Spinal cord (tissue), 9 donors: ENCODE measurements at regions not wholly inside any gene's neighbourhood (a gene's known extent, or its start where the extent isn't known, plus 50 kb on each side); places are given as distances from the start of the nearest gene placed in this dataset.

Source experiments
- DNase-seq, 6 donors: peaks; one replicate each; pipeline versions ENCODE4 v3.0.0 to v3.0.0-alpha.2; 2013 to 2015; ENCODE audit warnings: low spot score in 6 of 6, low read depth in 4 of 6
- H3K27ac ChIP-seq: one replicate; pipeline ENCODE4 v1.5.1; 2013; ENCODE audit warnings: low read depth, low read length, control low read depth
- H3K27me3 ChIP-seq: one replicate; pipeline ENCODE4 v1.6.1; 2013; ENCODE audit warnings: low read length; ENCODE audit not compliant: control insufficient read depth, insufficient read depth
- H3K36me3 ChIP-seq: one replicate; pipeline ENCODE4 v1.6.1; 2013; ENCODE audit warnings: low read length; ENCODE audit not compliant: control insufficient read depth, insufficient read depth
- H3K4me1 ChIP-seq: one replicate; pipeline ENCODE4 v1.6.1; 2013; ENCODE audit warnings: low read length; ENCODE audit not compliant: control insufficient read depth, insufficient read depth
- H3K4me3 ChIP-seq: one replicate; pipeline ENCODE4 v1.5.1; 2013; ENCODE audit warnings: low read depth, low read length, control low read depth
- H3K9me3 ChIP-seq: one replicate; pipeline ENCODE4 v1.6.1; 2013; ENCODE audit warnings: low read length; ENCODE audit not compliant: control insufficient read depth, insufficient read depth
- WGBS: methylation state at CpG from one replicate; pipeline ENCODE4 v1.1.5; 2013; ENCODE audit warnings: missing lambda C conversion rate; ENCODE audit not compliant: insufficient coverage; 5-methylcytosine and 5-hydroxymethylcytosine counted together
- donor health status: healthy.

- Histone ChIP-seq H3K4me1 (peaks cover 5% of the 10 kb centered on the region), H3K4me3 (no peak overlapping the region), H3K36me3 (no peaks in the 10 kb centered on the region), H3K9me3 (no peaks in the 10 kb centered on the region), H3K27ac (no peak overlapping the region), H3K27me3 (no peaks in the 10 kb centered on the region)
- 93% methylated on average over 11 of the region's 11 CpGs for WGBS
- DNase-seq, result no peak
These were observed 238.2 kb upstream of the MYT1L start for GRCh38 chr2:2569306-2569705.

GRCh38 chr2:2568411-2568810, 237.3 kb upstream of the MYT1L start:
- H3K27me3 ChIP-seq, result no peaks in the 10 kb centered on the region
- no peak overlapping the region for H3K4me3 ChIP-seq
- H3K4me1 ChIP-seq, result peaks cover 8% of the 10 kb centered on the region
- no peaks in the 10 kb centered on the region for H3K9me3 ChIP-seq
- no peaks in the 10 kb centered on the region for H3K36me3 ChIP-seq
- no peak for DNase-seq
- H3K27ac ChIP-seq, result no peak overlapping the region
- 100% methylated on average over 7 of the region's 9 CpGs for WGBS

GRCh38 chr2:2567776-2568175, 236.7 kb upstream of the MYT1L start:
- WGBS, result 88% methylated on average over 15 of the region's 15 CpGs
- Histone ChIP-seq H3K27ac (no peak overlapping the region), H3K4me1 (peaks cover 8% of the 10 kb centered on the region), H3K4me3 (no peak overlapping the region), H3K27me3 (no peaks in the 10 kb centered on the region), H3K36me3 (no peaks in the 10 kb centered on the region), H3K9me3 (no peaks in the 10 kb centered on the region)
- no peak for DNase-seq

- no peaks in the 10 kb centered on the region for H3K36me3 ChIP-seq
- H3K4me3 ChIP-seq, result no peak overlapping the region
- H3K27ac ChIP-seq, result no peak overlapping the region
- 86% methylated on average over 19 of the region's 26 CpGs for WGBS
- DNase-seq, result no peak
- peaks cover 8% of the 10 kb centered on the region for H3K4me1 ChIP-seq
- no peaks in the 10 kb centered on the region for H3K9me3 ChIP-seq
- H3K27me3 ChIP-seq, result no peaks in the 10 kb centered on the region
These were observed 235.6 kb upstream of the MYT1L start for GRCh38 chr2:2566396-2567323.

- Histone ChIP-seq H3K9me3 (no peaks in the 10 kb centered on the region), H3K27me3 (no peaks in the 10 kb centered on the region), H3K27ac (no peak overlapping the region), H3K4me3 (no peak overlapping the region), H3K4me1 (peaks cover 8% of the 10 kb centered on the region), H3K36me3 (no peaks in the 10 kb centered on the region)
- DNase-seq, result no peak
- WGBS, result 89% methylated on average over 16 of the region's 16 CpGs
These were observed 234.6 kb upstream of the MYT1L start for GRCh38 chr2:2565671-2566070.

GRCh38 chr2:2564300-2565078, 233.4 kb upstream of the MYT1L start:
- no peak overlapping the region for H3K4me3 ChIP-seq
- WGBS, result 49% methylated on average over 21 of the region's 24 CpGs
- peaks cover 13% of the 10 kb centered on the region for H3K4me1 ChIP-seq
- H3K9me3 ChIP-seq, result no peaks in the 10 kb centered on the region
- no peak overlapping the region for H3K27ac ChIP-seq
- no peaks in the 10 kb centered on the region for H3K36me3 ChIP-seq
- H3K27me3 ChIP-seq, result no peaks in the 10 kb centered on the region
- peak in 2 of 6 donors; percentile 40 to 83 for DNase-seq

GRCh38 chr2:2563309-2563860, 232.3 kb upstream of the MYT1L start:
- no peak for DNase-seq
- Histone ChIP-seq H3K36me3 (no peaks in the 10 kb centered on the region), H3K4me3 (no peak overlapping the region), H3K9me3 (no peaks in the 10 kb centered on the region), H3K27ac (no peak overlapping the region), H3K27me3 (no peaks in the 10 kb centered on the region), H3K4me1 (peaks cover 13% of the 10 kb centered on the region)
- 91% methylated on average over 8 of the region's 8 CpGs for WGBS

- Histone ChIP-seq H3K4me1 (peaks cover 13% of the 10 kb centered on the region), H3K9me3 (no peaks in the 10 kb centered on the region), H3K27me3 (no peaks in the 10 kb centered on the region), H3K4me3 (no peak overlapping the region), H3K27ac (no peak overlapping the region), H3K36me3 (no peaks in the 10 kb centered on the region)
- WGBS, result 56% methylated on average over 4 of the region's 5 CpGs
- DNase-seq, result no peak
These were observed 231.8 kb upstream of the MYT1L start for GRCh38 chr2:2562867-2563266.

GRCh38 chr2:2561346-2562095, 230.4 kb upstream of the MYT1L start:
- H3K4me3 ChIP-seq, result no peak overlapping the region
- WGBS, result 94% methylated on average over 12 of the region's 14 CpGs
- H3K27ac ChIP-seq, result no peak overlapping the region
- no peaks in the 10 kb centered on the region for H3K9me3 ChIP-seq
- H3K27me3 ChIP-seq, result no peaks in the 10 kb centered on the region
- H3K4me1 ChIP-seq, result peaks cover 13% of the 10 kb centered on the region
- H3K36me3 ChIP-seq, result no peaks in the 10 kb centered on the region
- no peak for DNase-seq
